Astrocyte (in vitro differentiated cells and primary cell): ENCODE measurements at regions not wholly inside any gene's neighbourhood (a gene's known extent, or its start where the extent isn't known, plus 50 kb on each side); places are given as distances from the start of the nearest gene placed in this dataset.

Experiments
- EZH2 ChIP-seq: IDR thresholded peaks from 2 replicates; pipeline ENCODE4 v1.6.1; 2012; ENCODE audit warnings: mild to moderate bottlenecking, low read length, inconsistent platforms; ENCODE audit not compliant: insufficient read depth
- TF ChIP-seq, protein P1 (sequence below): IDR thresholded peaks from 2 replicates; pipeline ENCODE4 v1.5.1; 2011; ENCODE audit warnings: low read depth, mild to moderate bottlenecking, inconsistent platforms, low read length, moderate library complexity; ENCODE audit not compliant: insufficient read depth

DNA sequence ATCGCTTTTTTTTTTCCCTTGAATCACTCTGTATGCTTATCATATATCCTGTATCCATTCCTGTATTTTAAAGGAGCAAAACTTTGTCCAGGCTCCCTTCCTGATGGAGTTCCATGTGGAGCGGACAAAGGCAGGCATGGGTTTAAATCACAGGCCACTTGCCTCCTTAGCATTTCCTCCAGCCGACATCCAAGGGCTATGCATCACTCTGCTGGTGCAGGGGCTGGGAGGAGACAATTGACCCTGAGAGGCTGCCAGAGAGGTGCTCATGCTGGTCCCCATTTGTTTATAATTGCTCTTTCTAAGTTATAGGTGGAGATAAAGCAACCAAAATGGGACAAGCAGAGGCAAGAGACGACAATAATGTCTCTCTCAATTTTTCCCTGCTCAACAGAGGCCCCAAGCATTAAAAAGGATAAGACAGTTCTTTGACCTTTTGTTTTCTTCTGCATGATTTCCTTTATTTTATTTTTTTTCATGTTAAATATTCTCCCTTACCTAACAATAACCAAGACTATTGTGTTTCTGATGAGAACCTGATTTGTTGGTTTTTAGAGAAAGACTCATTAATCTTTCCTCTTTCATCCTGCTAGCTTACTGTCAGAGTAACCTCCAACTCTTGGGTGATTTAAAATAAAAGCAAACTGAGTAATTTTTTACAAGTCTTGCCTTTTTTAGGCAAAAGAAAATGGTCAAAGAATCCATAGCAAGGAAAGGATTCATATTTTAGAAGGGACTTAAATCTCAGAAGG, 353.7 kb downstream of the ADGRL2 start:
- TF ChIP-seq, protein P1, sequence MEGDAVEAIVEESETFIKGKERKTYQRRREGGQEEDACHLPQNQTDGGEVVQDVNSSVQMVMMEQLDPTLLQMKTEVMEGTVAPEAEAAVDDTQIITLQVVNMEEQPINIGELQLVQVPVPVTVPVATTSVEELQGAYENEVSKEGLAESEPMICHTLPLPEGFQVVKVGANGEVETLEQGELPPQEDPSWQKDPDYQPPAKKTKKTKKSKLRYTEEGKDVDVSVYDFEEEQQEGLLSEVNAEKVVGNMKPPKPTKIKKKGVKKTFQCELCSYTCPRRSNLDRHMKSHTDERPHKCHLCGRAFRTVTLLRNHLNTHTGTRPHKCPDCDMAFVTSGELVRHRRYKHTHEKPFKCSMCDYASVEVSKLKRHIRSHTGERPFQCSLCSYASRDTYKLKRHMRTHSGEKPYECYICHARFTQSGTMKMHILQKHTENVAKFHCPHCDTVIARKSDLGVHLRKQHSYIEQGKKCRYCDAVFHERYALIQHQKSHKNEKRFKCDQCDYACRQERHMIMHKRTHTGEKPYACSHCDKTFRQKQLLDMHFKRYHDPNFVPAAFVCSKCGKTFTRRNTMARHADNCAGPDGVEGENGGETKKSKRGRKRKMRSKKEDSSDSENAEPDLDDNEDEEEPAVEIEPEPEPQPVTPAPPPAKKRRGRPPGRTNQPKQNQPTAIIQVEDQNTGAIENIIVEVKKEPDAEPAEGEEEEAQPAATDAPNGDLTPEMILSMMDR = no peak
- TF ChIP-seq EZH2 = no peak
